HCT116 (cell line): ENCODE measurements at regions not wholly inside any gene's neighbourhood (a gene's known extent, or its start where the extent isn't known, plus 50 kb on each side); places are given as distances from the start of the nearest gene placed in this dataset.

Experiments used
- ATAC-seq: fragments of 200-7000 bp; cut with Tn5 transposase; 2 replicates; pipeline ENCODE4 v1.9.1; 2020; ENCODE audit warnings: mild to moderate bottlenecking, moderate library complexity
- BruUV-seq: library from RNA; stranded (reverse); fragments of 400-500 nt; replicated peaks from 2 replicates; lab custom pipeline; 2021; lab: Mats Ljungman, UMichigan
- CTCF ChIA-PET: fragments of 300-600 bp; sonication (Branson Sonifier 250); formaldehyde crosslinking; loops from one replicate; lab custom pipeline; 2021; ENCODE audit warnings: antibody characterized with exemption; lab: Charles Lee
- POLR2A ChIA-PET: fragments of 300-600, 350-600 bp; sonication (Branson Sonifier 250); formaldehyde crosslinking; loops from one replicate; lab custom pipeline; 2021; ENCODE audit warnings: antibody characterized with exemption; lab: Charles Lee
- RAD21 ChIA-PET, 2 experiments: fragments of 300-600 bp; sonication (Branson Sonifier 250); formaldehyde crosslinking; loops; one replicate each; lab custom pipeline; 2023; ENCODE audit warnings: low total read pairs in 2 of 2; ENCODE audit not compliant: uncharacterized antibody in 2 of 2, unreplicated experiment in 2 of 2, low non-redundant PET in 1 of 2; lab: Charles Lee
- DNase-seq: peaks from one replicate; pipeline ENCODE4 v3.0.0-alpha.2; 2010; ENCODE audit warnings: low read depth, low spot score
- H2AFZ ChIP-seq: fragments of 200-600 bp; shearing (Covaris generic), sonication (generic); 2 replicates; pipeline ENCODE4 v1.6.1; 2017; ENCODE audit warnings: low read depth, mixed run types, mixed read lengths, antibody characterized with exemption, low read length; ENCODE audit not compliant: poor library complexity, severe bottlenecking
- H3K27ac ChIP-seq: 2 replicates; pipeline ENCODE4 v1.5.1; 2012; ENCODE audit warnings: low read depth, low read length
- H3K27me3 ChIP-seq: fragments of 200-600 bp; sonication (generic); 2 replicates; pipeline ENCODE4 v1.6.1; 2016; ENCODE audit warnings: mixed run types, low read length, mixed read lengths; ENCODE audit not compliant: insufficient read depth
- H3K36me3 ChIP-seq, 2 experiments: fragments of 200-500 bp in 1 of 2; fragments of 200-600 bp in 1 of 2; sonication (Bioruptor generic) in 1 of 2; sonication (generic) in 1 of 2; 2 replicates each; pipeline versions ENCODE4 v1.5.1 to v1.6.1; 2014 to 2016; ENCODE audit warnings: low read length in 2 of 2, inconsistent platforms in 1 of 2, mixed read lengths in 1 of 2, mixed run types in 1 of 2; ENCODE audit not compliant: insufficient read depth in 2 of 2, control insufficient read depth in 1 of 2
- H3K4me1 ChIP-seq, 2 experiments: fragments of 200-600 bp in 1 of 2; sonication (generic) in 1 of 2; 2 replicates each; pipeline versions ENCODE4 v1.5.1 to v1.6.1; 2012 to 2017; ENCODE audit warnings: low read length in 2 of 2, inconsistent platforms in 1 of 2, mild to moderate bottlenecking in 1 of 2, mixed read lengths in 1 of 2, mixed run types in 1 of 2, moderate library complexity in 1 of 2; ENCODE audit not compliant: insufficient read depth in 2 of 2, control insufficient read depth in 1 of 2
- H3K4me2 ChIP-seq: fragments of 200-600 bp; sonication (generic); 2 replicates; pipeline ENCODE4 v1.6.1; 2017; ENCODE audit warnings: mixed run types, low read length, mixed read lengths
- H3K4me3 ChIP-seq, 2 experiments: fragments of 200-600 bp in 1 of 2; sonication (generic) in 1 of 2; replicated peaks in 1 of 2; 2 replicates each; pipeline ENCODE4 v1.5.1; 2011 to 2016; ENCODE audit warnings: low read length in 2 of 2, control low read depth in 1 of 2, low read depth in 1 of 2, mild to moderate bottlenecking in 1 of 2, mixed read lengths in 1 of 2, mixed run types in 1 of 2
- H3K79me2 ChIP-seq: fragments of 200-600 bp; sonication (generic); 2 replicates; pipeline ENCODE4 v1.6.1; 2017; ENCODE audit warnings: mild to moderate bottlenecking, mixed run types, low read length, moderate library complexity, mixed read lengths; ENCODE audit not compliant: insufficient read depth
- H3K9ac ChIP-seq: fragments of 200-600 bp; sonication (generic); 2 replicates; pipeline ENCODE4 v1.6.1; 2016; ENCODE audit warnings: low read length, mixed read lengths
- H3K9me2 ChIP-seq: fragments of 200-600 bp; sonication (generic), shearing (Covaris generic); 2 replicates; pipeline ENCODE4 v1.6.1; 2017; ENCODE audit warnings: mixed run types, mild to moderate bottlenecking, moderate library complexity; ENCODE audit not compliant: insufficient read depth
- H3K9me3 ChIP-seq, 2 experiments: fragments of 200-500 bp in 1 of 2; fragments of 200-600 bp in 1 of 2; sonication (Bioruptor generic) in 1 of 2; sonication (generic) in 1 of 2; 2 replicates each; pipeline ENCODE4 v1.6.1; 2014 to 2017; ENCODE audit warnings: low read length in 2 of 2, mixed read lengths in 2 of 2, inconsistent platforms in 1 of 2, low read depth in 1 of 2, mild to moderate bottlenecking in 1 of 2, mixed run types in 1 of 2, moderate library complexity in 1 of 2; ENCODE audit not compliant: control insufficient read depth in 1 of 2, insufficient read depth in 1 of 2
- H4K20me1 ChIP-seq: fragments of 200-600 bp; sonication (generic), shearing (Covaris generic); 2 replicates; pipeline ENCODE4 v1.6.1; 2017; ENCODE audit warnings: mixed run types, mild to moderate bottlenecking, moderate library complexity; ENCODE audit not compliant: insufficient read depth
- CEBPB ChIP-seq: IDR thresholded peaks from 2 replicates; pipeline ENCODE4 v1.6.1; 2012; ENCODE audit warnings: low read depth
- EZH2phosphoT487 ChIP-seq: fragments of 200-600 bp; IDR thresholded peaks from 2 replicates; pipeline ENCODE4 v1.6.1; 2018; ENCODE audit warnings: antibody characterized with exemption, borderline replicate concordance
- SIN3A ChIP-seq: IDR thresholded peaks from 2 replicates; pipeline ENCODE4 v1.6.1; 2012; ENCODE audit warnings: low read depth
- intact Hi-C: fragments of 100-400 bp; cut with micrococcal nuclease; formaldehyde crosslinking; loops from 2 replicates; pipeline ENCODE4 v1.10.0; 2022
- TF ChIP-seq, protein P1 (sequence below): IDR thresholded peaks from 2 replicates; pipeline ENCODE4 v1.6.1; 2012; ENCODE audit warnings: low read depth
- TF ChIP-seq, protein P2 (sequence below): IDR thresholded peaks from 2 replicates; pipeline ENCODE4 v1.6.1; 2012
- TF ChIP-seq, protein P3 (sequence below): IDR thresholded peaks from 2 replicates; pipeline ENCODE4 v1.6.1; 2011; ENCODE audit warnings: mild to moderate bottlenecking, low read length, moderate library complexity; ENCODE audit not compliant: insufficient replicate concordance; ENCODE audit errors: extremely low read depth

DNA sequence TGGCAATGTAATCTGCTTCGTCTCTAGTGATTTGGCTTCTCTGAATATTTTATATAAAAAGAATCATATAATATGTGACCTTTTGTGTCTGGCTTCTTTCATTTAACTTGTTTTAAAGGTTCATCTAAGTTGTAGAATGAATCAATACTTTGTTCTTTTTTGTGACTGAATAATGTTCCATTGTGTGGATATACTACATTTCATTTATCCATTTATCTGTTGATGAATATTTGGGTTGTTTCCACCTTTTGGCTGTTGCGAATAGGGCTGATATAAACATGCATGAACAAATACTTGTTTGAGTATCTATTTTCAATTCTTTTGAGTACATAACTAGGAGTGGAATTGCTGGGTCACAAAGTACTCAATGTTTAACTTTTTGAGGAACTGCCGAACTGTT is 63.8 kb upstream of the TNP1 start (continued):
- TF ChIP-seq, protein P1, sequence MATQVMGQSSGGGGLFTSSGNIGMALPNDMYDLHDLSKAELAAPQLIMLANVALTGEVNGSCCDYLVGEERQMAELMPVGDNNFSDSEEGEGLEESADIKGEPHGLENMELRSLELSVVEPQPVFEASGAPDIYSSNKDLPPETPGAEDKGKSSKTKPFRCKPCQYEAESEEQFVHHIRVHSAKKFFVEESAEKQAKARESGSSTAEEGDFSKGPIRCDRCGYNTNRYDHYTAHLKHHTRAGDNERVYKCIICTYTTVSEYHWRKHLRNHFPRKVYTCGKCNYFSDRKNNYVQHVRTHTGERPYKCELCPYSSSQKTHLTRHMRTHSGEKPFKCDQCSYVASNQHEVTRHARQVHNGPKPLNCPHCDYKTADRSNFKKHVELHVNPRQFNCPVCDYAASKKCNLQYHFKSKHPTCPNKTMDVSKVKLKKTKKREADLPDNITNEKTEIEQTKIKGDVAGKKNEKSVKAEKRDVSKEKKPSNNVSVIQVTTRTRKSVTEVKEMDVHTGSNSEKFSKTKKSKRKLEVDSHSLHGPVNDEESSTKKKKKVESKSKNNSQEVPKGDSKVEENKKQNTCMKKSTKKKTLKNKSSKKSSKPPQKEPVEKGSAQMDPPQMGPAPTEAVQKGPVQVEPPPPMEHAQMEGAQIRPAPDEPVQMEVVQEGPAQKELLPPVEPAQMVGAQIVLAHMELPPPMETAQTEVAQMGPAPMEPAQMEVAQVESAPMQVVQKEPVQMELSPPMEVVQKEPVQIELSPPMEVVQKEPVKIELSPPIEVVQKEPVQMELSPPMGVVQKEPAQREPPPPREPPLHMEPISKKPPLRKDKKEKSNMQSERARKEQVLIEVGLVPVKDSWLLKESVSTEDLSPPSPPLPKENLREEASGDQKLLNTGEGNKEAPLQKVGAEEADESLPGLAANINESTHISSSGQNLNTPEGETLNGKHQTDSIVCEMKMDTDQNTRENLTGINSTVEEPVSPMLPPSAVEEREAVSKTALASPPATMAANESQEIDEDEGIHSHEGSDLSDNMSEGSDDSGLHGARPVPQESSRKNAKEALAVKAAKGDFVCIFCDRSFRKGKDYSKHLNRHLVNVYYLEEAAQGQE, result no peak
- TF ChIP-seq, all 23 proteins: peak for 0

DNA sequence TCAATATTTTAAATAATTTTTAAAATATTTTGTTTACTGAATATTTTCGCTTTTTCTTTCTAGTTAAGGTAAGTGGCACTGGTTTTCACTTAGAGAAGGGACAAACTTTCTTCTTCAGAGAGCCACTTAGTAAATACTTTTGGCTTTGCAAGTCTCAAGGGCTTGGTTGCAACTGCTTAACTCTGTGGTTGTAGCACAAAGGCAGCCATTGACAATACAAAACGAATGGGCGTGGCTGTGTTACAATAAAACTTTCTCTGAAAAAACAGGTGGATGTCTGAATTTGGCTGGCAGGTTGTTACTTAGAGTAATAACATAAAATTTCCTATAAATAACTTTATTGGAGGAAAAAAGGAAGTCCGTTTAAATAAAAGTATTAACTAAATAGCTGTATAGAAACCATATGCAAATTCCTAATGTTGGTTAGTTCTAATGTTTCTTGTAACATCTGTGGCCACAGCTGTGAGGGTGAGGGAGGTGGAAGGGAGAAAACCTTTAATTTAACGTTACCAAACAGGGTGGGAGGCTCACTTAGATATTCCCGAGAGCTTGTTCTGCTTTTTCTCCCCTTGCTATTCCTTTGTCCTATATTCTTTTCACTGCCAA is 62.4 kb upstream of the TNP1 start:
- RAD21 ChIA-PET, result no interaction called here
- Histone ChIP-seq H3K36me3 (no peaks in the 10 kb centered on the region), H3K27me3 (peaks cover 29% of the 10 kb centered on the region; the same call in 1 of the 2 replicates), H3K4me1 (peaks cover 0 to 11% of the 10 kb centered on the region in 2 experiments; a peak in 2 of 4 replicates), H4K20me1 (no peaks in the 10 kb centered on the region), H3K4me3 (no peak overlapping the region), H3K9ac (no peak overlapping the region), H3K4me2 (no peak overlapping the region), H3K9me3 (no peaks in the 10 kb centered on the region), H3K9me2 (no peaks in the 10 kb centered on the region), H3K27ac (no peak overlapping the region), H2AFZ (no peak overlapping the region), H3K79me2 (no peaks in the 10 kb centered on the region)
- DNase-seq (no peak), ATAC-seq (no peak)
- intact Hi-C loops, result no loop called here
- no TSS peak for BruUV-seq
- TF ChIP-seq SIN3A (no peak), EZH2phosphoT487 (no peak), CEBPB (no peak)
- TF ChIP-seq, protein P2, sequence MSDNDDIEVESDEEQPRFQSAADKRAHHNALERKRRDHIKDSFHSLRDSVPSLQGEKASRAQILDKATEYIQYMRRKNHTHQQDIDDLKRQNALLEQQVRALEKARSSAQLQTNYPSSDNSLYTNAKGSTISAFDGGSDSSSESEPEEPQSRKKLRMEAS, result no peak
- TF ChIP-seq, protein P3, sequence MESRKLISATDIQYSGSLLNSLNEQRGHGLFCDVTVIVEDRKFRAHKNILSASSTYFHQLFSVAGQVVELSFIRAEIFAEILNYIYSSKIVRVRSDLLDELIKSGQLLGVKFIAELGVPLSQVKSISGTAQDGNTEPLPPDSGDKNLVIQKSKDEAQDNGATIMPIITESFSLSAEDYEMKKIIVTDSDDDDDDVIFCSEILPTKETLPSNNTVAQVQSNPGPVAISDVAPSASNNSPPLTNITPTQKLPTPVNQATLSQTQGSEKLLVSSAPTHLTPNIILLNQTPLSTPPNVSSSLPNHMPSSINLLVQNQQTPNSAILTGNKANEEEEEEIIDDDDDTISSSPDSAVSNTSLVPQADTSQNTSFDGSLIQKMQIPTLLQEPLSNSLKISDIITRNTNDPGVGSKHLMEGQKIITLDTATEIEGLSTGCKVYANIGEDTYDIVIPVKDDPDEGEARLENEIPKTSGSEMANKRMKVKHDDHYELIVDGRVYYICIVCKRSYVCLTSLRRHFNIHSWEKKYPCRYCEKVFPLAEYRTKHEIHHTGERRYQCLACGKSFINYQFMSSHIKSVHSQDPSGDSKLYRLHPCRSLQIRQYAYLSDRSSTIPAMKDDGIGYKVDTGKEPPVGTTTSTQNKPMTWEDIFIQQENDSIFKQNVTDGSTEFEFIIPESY, result no peak
- TF ChIP-seq, protein P1, result no peak
- CTCF ChIA-PET, result no interaction called here
- POLR2A ChIA-PET, result no interaction called here
